HPDE6-E6E7 (cell line): ENCODE measurements at regions not wholly inside any gene's neighbourhood (a gene's known extent, or its start where the extent isn't known, plus 50 kb on each side); places are given as distances from the start of the nearest gene placed in this dataset.
"Not testable (repeated sequence)": the region's sequence is repeated elsewhere in the genome, so short reads cannot be mapped to it uniquely, and the experiment has no call there.

Source experiments
- DNase-seq: peaks from one replicate; pipeline ENCODE4 v3.0.0; 2011; ENCODE audit warnings: missing footprints; ENCODE audit errors: extremely low spot score

DNA sequence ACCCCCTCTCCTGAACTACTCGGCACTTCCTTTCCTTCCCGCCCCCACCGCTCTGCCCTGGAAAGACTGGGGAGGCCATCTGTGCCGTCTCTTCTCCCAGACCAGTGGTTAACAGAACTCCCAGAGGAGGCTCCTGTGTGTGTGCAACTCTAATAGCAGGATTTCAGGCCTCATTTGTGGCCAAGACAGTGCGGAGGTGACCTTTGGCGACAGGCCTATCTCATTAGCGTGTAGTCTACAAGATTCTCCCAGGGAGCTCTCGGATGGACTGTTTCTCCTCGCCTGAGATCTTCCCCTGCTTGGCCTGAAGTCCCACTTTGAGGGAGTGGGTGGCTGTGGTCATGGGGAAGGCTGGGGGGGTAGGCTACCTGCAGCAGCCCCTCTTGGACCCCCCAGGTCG is 325.2 kb downstream of the BCL2L11 start:
- DNase-seq, result not testable (repeated sequence)

DNA sequence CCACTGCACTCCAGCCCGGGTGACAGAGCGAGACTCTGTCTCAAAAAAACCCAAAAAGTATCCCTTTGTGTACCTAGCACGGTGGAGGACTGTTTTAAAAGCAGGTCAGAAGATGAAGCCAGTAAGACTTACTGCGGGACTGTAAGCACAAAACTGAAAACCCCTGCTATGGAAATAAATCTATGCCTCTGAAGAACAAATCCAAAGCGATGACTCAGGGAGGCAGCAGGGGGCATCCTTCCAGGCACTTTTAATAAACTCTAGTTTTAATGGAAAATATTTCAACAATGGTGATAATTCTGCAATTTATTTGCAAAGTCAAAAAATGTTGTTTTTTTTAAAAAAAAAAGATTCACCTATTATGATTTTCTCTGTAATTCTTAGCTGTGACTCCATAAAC is 326.8 kb downstream of the BCL2L11 start:
- not testable (repeated sequence) for DNase-seq

DNA sequence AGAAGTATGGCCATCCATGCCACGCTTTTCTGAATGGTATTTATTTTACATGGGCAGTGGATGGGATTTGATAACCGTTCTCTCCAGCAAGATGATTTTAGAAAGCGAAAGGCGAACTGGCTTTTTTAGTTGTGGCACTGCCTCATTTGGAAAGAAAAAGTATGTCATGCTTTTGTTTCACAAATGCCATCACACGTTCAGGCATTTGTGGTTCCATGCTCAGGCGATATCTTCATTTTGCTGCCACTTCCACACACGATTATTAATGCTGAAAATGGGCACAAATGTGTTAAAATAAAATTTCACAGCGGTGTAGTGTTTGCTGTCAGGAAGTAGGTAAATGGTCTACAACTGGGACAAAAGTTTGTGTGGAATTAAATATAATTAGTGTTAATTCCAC is 328.1 kb downstream of the BCL2L11 start:
- DNase-seq, result not testable (repeated sequence)

DNA sequence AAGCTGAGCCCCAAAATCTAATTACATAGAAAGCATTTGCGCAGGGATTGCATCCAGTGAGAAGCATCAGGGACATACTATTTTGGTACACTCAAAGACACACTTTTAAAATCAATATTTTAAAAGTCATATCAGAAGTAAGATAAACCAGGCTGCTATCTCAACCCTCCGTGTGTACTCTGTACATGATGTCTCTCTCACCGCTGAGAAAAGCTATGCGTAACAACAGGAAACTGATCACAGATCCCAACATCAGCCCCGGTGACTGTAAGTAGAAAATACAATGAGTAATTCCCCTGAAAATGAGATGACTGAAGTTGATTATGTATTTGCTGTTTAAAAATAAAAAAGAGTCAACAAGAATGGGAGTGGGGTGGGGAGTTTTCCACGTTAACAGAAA is 329.8 kb downstream of the BCL2L11 start:
- DNase-seq, result not testable (repeated sequence)

DNA sequence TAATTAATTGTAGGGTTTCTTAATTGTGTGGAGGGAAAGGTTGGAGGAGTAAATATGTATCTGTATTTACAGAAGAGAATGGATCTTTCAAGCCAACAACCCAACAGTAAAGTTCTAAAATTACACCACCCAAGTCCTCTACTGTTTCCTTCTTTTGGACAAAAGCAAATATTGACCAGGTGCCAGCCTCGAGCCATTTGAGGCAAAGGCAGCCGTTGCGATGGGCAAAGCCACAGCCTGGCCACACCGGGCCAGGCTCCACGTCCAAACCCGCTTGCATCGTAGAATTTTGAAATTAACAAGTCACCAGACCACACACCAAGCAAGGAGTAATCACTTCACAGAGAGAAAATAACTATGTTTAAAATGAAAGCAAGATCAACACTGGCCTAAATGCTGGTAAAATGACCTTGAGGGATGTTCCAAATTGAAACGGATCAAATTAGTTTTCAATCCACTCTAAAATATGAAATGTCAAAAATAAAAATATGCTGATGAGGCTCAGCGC is 331.0 kb downstream of the BCL2L11 start:
- not testable (repeated sequence) for DNase-seq

DNA sequence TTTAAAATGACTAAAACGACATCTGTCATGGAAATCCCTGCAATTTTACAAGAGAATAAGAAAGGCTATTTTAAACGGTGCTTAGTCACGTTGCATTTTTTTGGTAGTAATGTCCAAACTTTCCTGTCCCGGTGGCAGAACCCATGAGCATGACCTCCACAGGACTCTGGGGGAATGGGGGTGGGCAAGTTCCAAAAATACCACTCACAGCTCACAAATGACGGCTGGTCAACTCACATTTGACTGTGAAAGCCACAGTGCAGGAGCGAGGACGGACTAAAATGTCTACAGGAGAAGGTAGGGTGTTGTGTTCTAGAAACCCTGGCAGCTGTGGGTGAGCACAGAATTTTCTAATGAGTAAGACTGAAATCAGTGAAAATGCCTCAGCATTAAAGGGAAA is 331.5 kb downstream of the BCL2L11 start:
- not testable (repeated sequence) for DNase-seq

DNA sequence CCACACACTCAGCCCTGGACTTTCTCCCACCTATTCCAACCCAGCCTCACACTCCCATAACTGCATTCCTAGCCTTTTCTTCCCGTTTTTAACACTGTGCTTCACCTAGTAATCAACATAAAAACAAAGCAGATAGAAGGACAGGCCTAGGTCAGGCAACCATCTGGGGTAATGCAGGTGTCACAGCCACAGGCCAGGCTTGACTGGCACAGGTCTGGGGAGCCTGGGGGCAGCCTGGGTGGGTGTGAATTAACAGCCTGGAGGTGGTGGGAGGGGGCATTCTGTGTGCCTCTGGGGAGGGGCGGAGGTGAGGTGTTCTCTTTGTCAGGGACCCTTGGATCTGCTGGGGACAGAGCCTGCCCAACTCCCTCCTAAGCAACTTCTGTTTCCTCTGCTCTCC is 332.6 kb downstream of the BCL2L11 start:
- not testable (repeated sequence) for DNase-seq

DNA sequence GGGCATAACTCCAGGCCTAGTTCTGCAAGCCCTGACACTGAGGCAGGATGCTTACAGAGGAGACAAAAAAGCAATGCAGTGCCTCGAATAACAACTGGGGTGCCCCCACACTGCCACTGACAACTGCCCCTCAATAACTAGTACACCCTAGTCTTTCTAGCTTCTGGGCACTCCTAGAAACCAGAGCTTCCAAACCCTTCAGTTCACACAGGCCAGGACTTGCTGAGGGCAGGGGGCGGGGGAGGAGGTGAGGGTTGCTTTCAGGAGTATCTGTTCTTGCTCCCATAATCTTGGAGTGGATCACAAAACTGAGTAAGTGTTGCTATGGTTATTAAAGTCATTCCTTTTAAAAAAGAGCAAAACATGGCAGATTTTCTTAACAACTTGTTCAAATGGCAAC is 333.1 kb downstream of the BCL2L11 start:
- not testable (repeated sequence) for DNase-seq

DNA sequence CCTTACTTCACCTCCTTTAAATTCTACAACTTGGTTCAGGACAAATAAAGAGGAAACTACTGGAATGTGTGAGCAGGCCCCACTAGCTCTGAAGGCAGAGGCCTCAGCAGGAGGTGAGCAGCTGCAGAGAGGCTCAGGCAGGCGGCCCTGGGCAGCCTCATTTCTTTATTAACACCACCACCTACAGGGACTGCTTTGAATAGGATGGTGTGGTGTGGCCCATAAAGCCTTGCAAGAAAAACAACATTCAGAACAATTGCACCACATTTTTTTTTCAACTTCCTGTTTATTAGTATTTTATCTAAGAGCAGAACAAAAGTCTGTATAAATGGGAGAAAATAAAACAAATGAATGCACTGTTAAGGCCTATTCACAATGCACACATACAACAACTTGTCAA is 333.7 kb downstream of the BCL2L11 start:
- DNase-seq, result not testable (repeated sequence)

DNA sequence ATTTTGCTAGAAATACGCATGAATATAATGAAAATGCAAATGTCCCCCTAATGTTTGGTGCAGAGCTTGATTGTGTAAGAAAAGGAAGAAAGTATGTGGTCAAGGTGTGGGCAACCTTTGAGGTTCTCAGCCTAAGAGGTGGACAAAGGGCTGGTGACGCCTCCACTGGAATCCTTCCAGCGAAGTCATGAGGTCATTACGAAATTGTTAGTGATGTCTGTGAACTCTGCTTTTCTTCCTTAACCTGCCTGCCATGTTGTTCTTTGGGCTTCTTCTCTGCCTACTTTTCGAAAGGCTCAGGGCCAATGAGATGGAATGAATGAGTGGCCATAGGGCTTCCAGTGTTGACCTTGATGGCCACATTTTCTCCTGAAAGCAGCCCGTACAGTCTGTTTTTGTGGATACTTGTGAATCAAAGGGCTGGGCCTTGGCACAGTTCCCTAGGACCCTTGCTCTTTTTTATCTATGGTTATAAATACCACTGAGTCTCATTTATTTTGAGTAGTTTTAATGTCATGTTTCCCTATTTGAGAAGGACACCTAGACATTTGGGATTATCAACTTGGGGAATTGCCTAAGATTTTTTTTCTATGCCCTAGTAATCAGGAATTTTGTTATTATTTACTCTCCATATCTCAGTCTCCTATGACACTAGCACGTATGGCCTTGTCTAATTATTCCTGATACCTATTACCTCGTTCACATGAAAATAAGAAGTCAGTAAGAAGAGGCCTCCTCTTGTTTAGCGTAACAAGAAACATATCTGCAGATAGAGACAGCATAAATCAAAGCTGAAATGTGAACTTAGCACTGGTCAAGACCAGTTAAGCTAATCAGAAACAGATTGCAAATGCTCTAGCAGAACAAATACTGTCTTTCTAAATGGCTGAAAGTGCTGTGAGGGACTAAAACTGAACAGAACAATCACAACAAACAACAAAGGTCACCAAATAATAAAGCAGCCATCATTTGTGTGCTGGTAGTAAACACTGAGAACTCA is 334.6 kb downstream of the BCL2L11 start:
- not testable (repeated sequence) for DNase-seq

DNA sequence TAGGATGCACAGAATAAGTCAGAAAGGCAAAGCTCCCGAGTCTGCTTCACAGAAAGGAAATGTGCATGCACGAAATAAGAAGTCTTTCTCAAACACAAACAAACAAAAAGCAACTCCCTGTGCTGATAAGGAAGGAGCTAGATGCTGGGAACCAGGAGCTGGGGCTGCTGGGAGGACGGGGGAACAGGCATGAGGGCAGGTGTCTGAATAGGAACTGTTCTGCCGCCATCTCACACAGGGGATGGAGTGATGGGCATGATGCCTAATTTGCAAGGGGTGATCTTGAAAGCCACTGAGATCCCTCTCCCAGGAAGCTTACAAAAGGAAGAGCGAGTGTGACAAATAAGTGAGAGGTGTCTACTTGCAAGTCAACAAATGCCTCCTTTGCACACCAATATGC is 336.5 kb downstream of the BCL2L11 start:
- DNase-seq, result not testable (repeated sequence)

DNA sequence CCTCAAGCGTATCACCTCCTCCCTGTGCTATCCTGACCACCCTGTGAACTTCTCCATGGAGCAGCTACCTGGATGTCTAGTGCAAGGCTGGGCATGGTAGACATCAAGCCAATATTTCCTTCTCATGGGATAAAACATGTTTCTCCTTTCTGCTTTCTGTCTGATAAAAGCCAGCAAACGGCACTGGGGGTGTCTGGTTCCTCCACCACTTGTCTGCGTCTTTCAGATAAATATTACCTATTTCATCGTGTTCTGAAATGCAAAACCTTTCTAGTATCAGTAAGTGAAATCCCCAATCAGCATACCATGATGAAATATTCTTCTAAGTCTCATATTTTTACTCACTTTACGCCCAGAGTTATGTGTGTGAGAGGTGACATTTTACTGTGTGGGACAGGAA is 340.2 kb downstream of the BCL2L11 start:
- DNase-seq, result not testable (repeated sequence)

DNA sequence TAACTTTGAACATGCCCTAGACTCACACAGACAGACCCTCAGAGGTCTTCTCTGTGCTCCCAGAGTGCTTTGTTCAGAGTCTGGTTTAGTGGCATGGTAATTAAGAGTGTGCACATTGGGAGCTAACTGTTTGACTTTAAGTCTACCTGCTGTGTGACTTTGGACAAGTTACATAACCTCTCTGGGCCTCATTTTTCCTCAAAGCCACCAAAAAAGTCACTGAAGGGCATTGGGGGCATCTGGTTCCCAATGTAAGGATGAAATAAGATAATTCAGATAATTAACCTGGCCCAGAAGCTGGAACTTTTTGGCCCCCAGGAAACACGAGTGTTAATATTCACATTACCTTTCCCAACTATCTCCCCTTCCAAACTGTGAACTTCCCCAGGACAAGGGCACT is 341.1 kb downstream of the BCL2L11 start:
- DNase-seq, result not testable (repeated sequence)

DNA sequence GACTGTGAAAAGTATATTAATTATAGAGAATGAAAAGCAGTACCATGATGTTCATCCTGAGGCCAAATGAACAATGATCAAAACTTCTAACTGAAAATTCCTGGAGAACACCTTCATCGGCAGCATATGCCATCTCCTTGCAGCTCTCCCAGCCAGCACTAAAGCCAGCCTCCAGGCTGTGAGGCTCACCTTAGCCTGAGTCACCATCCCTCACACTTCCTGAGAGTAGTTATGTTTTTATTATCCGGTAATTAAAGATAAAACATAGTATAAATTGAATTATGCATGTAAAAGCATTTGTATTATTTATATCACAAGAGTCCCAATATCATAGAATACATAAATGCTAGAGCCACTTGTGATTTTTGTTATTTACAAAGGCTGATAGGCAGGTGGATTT is 341.9 kb downstream of the BCL2L11 start:
- DNase-seq, result not testable (repeated sequence)

DNA sequence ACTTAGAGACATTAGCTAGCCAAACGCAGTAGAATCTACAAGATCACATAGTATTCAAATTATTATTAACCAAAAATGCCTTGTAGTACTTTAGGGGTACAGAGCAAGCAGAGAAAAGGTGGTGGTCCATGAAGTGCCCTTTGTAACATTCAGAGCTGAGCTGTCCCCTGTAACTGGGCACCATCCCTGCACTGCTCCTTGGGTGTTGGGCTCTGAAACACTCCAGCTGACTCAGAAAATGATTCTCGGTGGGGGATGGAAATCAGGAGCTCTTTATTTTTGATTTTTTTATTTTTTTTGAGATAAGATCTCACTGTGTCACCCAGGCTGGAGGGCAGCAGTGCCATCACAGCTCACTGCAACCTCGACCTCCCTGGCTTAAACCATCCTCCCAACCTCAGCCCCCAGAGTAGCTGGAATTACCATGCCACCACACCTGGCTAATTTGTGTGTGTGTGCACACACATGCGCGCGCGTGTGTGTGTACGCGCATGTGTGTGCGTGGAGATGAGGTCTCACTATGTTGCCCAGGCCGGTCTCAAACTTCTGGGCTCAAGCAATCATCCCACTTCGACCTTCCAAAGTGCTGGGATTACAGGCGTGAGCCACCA is 342.6 kb downstream of the BCL2L11 start:
- not testable (repeated sequence) for DNase-seq

DNA sequence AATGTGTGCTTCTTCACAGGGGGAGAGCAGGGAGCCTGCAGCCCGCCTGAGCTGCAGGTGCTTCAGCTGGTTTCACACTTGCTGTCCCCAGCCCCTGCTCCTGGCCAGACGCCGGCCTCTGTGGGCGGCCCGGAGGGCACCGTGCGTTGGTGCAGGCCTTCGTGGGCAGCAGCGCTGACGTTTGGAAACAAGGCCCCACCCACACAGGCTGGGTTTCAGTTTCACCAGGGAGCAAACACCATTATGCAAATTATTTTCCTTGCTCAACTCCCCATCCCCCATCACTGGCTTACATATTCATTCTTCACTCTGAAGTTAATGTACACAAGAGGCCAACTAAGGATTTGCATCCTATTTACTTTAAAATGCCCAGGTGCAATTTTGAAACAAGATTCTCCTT is 343.2 kb downstream of the BCL2L11 start:
- not testable (repeated sequence) for DNase-seq

DNA sequence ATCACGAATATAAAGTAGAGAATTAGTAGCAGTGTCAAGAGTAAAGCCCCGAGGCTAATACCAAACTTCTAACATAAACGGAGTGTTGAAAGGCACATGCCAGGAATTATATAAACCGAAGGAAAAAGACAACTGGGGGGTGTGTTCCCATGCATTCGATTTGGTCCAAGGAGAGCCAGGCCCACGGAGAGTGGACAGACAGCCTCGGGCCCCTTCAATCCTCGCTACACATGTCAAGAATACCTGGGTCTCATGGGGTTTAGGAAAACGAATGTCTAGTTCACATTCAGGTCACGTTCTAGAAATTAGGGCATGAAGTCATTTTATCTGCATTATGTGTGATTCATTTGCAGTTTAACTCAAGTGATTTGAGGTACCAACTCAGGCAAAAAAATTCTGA is 343.7 kb downstream of the BCL2L11 start:
- not testable (repeated sequence) for DNase-seq

DNA sequence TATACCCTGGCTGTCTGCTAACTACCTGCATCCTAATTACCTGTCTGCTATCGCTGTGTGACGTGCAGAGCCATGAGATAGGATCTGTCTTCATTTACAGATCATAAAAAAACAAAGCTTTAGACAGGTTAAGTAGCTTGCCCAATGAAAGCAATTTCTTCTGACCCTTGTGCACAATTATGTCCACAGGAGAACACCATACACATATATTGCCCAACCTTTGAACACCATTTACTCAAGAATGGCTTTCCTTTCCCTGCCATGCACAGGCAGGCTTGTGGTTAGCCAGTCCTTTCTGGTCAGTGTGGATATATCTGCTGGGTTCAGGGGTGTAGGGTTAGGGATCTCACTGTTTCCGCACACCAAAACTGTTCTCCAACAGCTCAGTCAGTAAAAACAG is 344.8 kb downstream of the BCL2L11 start:
- not testable (repeated sequence) for DNase-seq

DNA sequence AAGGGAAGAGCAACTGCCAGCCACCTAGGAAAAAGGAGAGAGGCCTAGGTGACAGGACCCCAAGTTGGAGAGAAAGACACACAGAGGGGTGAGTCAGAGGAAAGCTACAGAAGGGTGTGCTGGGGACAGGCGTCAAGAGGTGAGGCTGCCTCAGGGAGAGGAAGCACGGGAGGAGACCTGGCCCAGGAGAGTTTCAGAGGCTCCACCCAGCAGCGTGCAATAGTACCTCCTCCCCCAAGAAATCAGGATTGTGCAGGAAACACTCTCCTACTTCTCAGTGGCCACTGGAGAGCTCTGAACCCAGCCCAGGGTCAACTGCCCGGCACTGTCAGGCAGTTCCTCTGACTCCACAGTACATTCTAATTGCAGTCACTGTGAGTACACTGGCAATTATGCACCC is 346.0 kb downstream of the BCL2L11 start:
- not testable (repeated sequence) for DNase-seq

DNA sequence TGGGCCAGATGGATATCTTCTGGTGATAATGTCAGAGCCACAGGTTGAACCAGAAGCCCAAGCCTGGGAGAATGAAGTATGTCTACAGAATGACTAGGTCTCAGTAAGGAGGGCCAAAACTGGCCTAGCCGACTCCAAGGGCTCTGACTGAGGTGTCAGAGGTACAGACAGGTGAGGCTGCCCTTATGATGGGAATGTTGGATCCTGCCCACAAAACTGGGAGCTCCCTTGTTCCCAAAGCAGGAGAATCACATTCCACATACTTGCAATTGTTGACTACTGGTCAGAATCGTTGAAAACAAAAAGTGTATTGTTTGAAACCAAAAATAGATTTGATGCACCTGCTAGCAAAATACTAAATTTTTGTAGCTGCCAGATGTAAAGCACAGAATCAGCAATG is 350.2 kb downstream of the BCL2L11 start:
- not testable (repeated sequence) for DNase-seq

DNA sequence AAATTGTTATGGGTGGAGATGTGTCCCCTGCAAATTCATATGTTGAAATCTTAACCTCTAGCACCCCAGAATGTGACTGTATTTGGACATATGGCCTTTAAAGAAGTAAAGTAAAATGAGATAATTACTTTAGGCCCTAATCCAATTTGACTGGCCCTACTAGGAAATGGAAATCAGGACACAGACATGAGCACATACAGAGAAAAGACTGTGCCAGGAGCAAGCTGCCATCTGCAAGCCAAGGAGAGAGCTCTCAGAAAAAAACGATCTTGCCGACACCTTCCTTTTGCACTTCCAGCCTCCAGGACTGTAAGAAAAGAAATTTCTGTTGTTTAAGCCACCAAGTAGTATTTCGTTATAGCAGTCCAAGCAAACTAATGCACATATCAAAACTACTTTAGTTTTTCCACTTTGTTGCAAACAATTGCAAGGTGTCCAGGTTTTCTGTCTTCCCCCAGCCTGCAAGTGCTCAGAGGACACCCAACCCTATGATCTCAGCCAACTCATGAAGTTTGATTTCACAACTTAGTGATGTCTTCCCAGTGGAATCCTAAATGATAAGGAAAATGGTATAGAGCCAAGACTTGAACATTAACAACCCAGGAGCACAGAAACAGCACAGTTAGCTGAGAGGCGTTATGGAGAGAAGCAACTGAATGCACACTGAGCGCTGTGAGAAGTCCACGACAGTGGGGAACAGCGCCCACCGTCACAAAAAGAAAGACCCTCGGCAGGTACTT is 351.2 kb downstream of the BCL2L11 start:
- not testable (repeated sequence) for DNase-seq
